ENCODE measurements at regions not wholly inside any gene's neighbourhood (a gene's known extent, or its start where the extent isn't known, plus 50 kb on each side); places are given as distances from the start of the nearest gene placed in this dataset.

GRCh38 chr5:4766101-4766500, 374.0 kb upstream of the ADAMTS16 start:
- DNase-seq: no peak

- no peak for DNase-seq
These were observed 367.5 kb upstream of the ADAMTS16 start for GRCh38 chr5:4772591-4772990.

DNA sequence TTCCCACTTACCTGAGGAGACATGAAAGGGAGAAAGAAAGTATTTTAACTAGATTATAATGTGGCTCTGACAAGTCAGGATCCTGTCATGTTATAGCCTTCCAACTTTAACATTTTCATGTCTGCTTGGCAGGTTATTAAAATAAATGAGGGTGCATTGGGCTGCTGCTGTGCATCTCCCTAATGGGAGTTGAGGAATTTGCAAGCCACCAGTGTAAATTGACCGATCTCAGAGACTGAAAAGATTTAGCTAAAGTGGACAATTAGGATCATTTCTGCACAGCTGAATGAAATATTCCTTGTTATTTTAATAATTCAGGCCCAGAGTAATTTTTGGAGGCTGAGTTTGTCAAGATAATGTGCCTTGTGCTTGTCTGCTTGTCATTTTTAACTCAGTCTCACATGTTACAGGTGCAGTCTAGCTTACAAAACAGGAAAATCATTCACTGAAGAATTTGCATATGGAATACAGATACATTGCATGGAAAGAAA, 366.3 kb upstream of the ADAMTS16 start:
- no peak for DNase-seq

GRCh38 chr5:4777435-4777834, 362.7 kb upstream of the ADAMTS16 start:
- no peak for DNase-seq

GRCh38 chr5:4780633-4781032, 359.5 kb upstream of the ADAMTS16 start:
- no peak for DNase-seq

- no peak for DNase-seq
These were observed 358.8 kb upstream of the ADAMTS16 start for GRCh38 chr5:4781299-4781698.

DNA sequence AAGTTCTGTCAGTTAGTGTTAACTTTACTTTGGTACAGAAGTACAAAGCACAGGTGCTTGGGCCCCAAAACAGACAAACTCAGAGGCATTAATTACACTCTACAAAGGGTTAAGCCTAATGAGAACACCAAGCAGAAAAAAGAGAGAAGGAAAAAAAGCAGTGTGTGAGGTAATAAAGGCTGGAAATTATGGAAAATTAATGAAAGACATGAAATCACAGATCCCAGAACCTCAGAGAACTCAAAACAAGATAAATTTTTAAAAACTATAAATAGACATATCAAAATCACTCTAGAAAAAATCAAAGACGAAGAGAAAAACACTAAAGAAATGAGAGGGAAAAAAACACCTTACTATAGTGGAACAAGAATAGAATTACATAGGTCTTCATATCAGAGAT, 354.2 kb upstream of the ADAMTS16 start:
- no peak for DNase-seq

GRCh38 chr5:4797445-4797844, 342.7 kb upstream of the ADAMTS16 start:
- no peak for DNase-seq

DNA sequence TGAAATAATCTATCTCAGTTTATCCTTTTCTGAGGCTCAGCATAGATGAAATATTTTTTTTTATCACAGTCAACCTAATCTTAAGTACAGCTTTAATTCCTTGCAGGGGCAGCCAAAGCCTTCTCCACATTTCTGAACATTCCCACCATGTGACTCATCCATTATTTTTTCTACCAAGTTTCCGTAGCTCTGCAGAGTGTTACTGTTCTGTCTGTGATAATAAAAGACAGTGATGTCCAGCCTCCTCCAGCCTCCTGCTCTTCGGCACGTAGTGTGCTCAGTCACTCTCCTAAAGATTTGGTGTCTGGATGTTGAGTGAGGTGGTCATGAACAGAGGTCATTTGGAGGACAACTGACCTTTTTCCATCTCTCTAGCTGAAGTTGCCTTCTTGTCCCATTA, 338.1 kb upstream of the ADAMTS16 start:
- no peak for DNase-seq

GRCh38 chr5:4804691-4805360, 335.3 kb upstream of the ADAMTS16 start:
- DNase-seq: no peak

DNA sequence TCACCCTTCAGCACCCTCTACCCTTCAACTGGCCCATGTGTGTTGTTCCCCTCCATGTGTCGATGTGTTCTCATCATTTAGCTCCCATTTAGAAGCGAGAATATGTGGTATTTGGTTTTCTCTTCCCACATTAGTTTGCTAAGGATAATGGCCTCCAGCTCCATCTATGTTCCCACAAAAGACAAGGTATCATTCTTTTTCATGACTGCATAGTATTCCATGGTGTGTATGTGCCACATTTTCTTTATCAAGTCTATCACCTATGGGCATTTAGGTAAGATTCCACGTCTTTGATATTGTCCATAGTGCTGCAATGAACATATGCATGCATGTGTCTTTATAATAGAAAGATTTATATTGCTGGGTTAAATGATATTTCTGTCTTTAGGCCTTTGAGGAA, 325.1 kb upstream of the ADAMTS16 start:
- DNase-seq: no peak

- no peak for DNase-seq
These were observed 322.4 kb upstream of the ADAMTS16 start for GRCh38 chr5:4817767-4818166.

DNA sequence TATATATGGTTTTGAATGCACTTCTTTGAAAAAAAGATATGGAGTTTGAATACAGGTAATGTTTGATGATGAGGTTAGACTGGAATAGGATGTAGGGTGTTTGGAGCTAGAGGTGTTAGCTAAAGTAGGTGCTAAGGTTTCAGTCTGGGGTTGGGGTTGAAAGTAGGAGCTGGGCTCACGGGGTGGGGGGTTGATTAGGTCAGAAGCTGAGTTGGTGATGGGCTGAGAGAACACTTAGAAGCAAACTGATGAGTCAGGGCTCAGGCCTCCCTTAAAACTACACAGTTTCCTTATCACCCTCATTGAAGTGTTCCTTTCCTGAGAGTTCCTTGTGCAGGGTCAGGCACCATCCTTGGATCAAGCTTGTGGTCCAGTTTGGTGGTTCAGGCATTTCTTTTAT, 308.8 kb upstream of the ADAMTS16 start:
- no peak for DNase-seq

DNA sequence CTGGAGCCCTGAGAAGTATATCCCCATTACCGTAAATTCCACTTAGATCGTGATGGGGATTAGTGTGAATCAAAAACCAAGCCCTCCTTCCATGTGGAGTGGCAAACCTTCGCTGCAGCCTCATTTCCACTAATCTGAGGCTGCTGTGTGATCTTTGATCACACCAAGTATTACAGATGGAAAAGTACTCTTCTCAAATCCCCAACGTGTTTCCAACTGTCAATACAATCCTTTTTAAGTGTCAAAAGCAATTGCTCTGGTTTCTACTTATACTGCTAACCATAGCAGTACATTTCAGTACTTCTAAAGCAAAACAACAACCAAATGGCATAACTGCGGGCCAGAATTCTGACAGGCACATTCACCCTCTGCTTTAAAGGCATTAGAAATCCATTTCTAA, 307.7 kb upstream of the ADAMTS16 start:
- DNase-seq: no peak

GRCh38 chr5:4833104-4833738, 306.9 kb upstream of the ADAMTS16 start:
- no peak for DNase-seq

- no peak for DNase-seq
These were observed 302.6 kb upstream of the ADAMTS16 start for GRCh38 chr5:4837489-4838058.

- DNase-seq: no peak
These were observed 294.9 kb upstream of the ADAMTS16 start for GRCh38 chr5:4845221-4845620.

- no peak for DNase-seq
These were observed 292.4 kb upstream of the ADAMTS16 start for GRCh38 chr5:4847766-4848165.

GRCh38 chr5:4855036-4855435, 285.1 kb upstream of the ADAMTS16 start:
- DNase-seq: no peak

DNA sequence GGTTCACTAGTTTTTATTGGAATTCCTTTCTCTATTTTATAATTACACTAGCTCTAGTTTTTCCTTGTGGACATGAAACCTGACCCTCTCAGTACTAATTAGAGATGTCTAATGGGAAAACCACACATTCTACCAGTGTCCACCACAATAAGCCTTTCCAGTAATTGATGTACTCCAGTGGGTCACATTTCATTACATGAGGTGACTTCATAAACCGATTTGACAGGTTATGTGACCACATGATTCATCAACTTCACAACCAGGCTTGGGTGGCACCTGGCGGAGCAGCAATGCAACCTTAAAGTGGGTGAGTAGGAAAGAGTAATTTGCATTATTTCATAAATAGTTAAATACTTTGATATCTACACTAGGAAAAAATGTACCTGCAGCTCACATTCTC, 284.2 kb upstream of the ADAMTS16 start:
- no peak for DNase-seq

DNA sequence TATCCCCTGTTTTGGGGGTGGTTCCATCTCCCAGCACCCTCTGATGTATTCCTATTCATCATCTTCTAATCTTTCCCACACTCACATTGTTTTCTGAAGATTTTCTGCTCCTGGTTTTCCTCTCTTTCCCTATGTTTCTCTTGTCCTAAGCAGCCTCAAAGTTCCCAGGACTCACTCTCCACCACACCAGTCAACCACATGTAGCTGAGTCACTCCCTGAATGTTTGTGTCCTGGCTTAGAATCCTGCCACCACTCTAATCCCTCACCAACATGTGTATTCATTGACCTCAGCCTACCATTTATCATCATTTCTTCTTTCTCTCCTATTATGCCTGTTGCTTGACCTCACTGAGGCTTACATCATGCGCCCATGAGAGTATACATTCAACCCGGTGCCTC, 282.4 kb upstream of the ADAMTS16 start:
- DNase-seq: no peak

- DNase-seq: no peak
These were observed 280.5 kb upstream of the ADAMTS16 start for GRCh38 chr5:4859500-4860235.

GRCh38 chr5:4860631-4861030, 279.5 kb upstream of the ADAMTS16 start:
- DNase-seq: no peak

DNA sequence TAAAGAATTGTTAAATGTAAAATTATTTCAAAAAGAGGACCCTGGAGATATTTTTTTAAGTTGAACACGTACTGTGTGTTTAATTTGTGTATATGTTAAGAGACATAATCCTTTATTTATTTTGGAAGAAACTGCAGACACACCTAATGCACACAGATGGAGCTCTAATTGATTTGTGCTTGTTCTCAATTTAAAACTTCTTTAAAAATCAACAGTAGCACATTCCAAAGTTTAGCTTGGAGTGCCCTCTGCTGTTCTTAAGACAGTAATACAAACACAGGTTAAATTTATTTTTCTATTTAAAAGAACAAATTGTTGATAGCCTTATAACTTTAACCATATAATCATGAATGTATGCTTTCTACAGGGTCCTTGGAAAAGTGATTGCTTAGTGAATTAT, 277.6 kb upstream of the ADAMTS16 start:
- no peak for DNase-seq

Data from effector CD4-positive, alpha-beta T cell (primary cell).